GM19328 (cell line): ENCODE measurements at regions not wholly inside any gene's neighbourhood (a gene's known extent, or its start where the extent isn't known, plus 50 kb on each side); places are given as distances from the start of the nearest gene placed in this dataset.

Source experiments
- ATAC-seq: cut with Tn5 transposase; IDR thresholded peaks from one replicate; pipeline ENCODE4 v1.9.1; 2021; ENCODE audit warnings: mild to moderate bottlenecking, moderate library complexity; ENCODE audit not compliant: unreplicated experiment

DNA sequence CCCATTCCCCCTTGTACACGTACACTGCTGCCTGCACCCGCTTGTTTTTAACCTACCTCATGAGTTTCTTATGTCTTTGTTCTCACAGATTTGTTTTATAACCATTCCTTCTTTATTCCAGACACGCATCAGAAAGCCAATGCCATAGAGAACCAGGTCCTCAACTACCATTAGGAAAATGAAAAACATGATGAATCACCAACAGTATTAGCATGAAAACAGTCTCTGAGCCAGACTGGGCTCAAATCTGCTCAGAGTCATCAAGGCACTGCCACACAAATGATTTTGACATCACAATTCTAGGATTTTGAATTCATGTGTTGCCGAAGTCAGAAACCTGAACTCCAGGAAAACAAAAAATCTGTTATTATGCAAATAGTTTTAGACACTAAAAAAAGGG is 394.1 kb upstream of the GRIA1 start:
- no peak for ATAC-seq

DNA sequence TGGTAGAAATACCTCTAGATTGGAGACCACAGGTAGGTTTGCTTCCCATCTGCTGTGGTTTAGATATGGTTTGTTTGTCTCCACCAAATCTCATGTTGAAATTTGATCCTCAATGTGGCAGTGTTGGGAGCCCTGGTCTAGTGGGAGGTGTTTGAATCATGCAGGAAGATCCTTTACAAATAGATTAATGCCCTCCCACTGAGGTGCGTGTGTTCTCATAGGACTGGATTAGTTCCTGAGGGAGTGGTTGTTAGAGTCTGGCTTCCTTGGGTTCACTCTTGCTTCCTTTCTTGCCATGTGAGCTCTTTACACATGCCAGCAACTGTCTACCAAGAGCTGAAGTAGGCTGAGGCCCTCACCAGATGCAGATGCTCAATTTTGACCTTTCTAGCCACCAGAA is 391.1 kb upstream of the GRIA1 start:
- no peak for ATAC-seq

DNA sequence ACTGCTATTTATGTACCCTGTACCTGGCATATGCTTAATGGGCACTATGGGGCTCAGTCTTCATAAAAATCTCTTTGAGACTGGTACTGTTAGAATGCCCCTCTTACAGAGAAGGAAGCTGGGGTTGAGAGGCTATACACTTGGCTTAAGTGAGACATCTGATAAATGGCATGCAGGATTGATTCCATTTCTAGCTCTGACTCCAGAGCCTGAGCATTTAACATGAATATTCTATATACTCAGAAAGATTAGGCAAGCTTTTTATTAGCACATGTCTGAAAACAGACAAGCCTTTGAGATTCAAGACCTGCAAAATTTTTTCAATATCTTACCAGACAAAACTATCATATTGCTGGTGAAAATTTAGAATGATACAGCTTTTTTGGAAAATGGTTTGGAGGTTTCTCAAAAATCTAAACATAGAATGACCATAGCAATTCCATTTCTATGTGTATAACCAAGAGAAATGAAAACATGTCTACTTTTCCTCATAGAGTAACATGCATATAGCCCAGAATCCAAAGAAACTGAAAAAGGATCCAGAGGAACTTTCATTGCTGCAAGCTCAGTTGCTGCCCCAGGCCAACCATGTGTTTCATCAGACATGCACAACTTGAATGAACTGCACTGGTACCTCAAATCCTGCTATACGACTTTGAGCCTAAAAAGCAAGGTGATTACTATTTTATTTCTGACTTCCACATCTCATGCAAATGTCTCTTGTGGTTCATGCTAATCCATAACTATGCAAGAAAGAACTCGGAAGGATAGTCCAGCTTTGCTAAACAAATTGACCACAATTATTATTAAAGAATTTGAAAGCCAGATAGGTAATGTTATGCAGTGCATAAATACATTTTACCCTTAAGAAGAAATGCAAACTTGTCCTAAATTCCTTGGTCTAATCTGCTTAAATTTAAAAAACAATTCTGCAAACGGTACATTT is 389.0 kb upstream of the GRIA1 start:
- no peak for ATAC-seq

DNA sequence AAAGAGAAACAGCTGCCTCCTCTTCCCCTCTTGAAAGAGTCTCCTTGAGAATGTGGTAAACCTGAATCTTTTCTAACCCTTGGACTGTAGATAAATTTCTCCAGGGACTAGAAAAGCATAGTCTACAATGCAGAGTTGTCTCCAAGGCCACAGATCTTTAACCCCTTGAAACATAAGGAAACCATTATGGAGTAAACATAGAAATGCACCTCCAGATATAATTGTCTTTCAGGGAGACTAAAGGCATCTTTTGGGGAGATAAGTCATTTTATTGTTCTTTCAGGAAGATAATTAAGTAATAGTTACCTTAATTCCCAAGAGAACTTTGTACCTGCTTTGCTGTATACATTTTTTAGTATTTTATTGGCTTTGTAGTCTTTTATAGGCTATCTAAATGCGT is 373.6 kb upstream of the GRIA1 start:
- ATAC-seq, result no peak

DNA sequence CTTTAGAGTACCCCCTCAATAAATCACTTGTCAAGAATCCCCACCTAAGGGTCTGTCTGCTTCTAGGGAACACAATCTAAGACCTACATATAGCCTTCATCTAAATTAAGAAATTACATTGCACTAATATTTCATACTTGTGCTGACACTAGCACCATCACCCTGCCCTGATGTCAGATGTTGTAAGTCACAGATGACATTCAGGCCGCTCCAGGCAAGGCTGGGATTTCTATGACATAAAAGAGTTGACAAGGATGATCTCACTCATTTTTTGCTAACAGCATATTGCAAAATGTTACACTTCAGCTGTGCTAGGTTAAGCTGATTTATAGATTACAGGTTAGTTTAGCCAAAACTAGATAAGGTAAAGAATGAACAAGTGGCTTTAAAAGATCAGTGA is 372.5 kb upstream of the GRIA1 start:
- no peak for ATAC-seq

DNA sequence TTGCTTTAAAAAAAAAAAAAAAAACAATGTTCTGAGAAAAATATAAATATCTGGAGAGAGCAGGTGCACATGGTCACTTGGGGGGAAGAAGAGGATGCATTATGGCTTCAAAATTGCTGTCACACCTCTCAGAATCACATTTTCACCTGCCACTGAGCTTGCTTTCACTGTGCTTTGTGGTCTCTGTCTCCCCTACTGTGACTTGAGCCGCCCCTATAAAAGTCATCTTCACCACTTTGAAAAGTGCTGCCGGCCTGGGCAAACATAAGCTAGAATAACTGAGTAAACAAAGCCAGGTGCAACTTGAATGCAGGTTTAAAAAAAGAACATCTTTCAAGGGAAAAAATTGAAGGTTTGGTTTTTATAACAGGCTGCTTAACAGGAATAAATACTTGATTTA is 368.1 kb upstream of the GRIA1 start:
- no peak for ATAC-seq

DNA sequence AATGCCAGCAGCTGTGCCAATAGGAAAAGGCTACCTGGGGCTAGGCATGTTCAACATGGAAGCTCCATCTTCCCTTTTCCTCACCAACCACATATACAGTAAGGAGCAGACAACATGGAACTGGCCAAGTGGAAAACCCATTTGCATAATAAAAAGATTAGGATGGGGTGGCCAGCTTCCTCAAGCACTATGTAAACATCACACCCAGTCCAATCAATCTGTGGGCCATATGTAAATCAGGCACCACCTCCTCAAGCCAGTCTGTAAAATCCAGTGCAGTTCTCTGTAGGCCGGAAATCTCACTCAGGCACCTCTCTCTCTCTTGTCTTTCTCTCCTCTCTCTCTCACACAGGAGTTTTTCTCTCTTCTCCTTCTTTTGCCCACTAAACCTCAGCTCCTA is 360.2 kb upstream of the GRIA1 start:
- ATAC-seq, result no peak

DNA sequence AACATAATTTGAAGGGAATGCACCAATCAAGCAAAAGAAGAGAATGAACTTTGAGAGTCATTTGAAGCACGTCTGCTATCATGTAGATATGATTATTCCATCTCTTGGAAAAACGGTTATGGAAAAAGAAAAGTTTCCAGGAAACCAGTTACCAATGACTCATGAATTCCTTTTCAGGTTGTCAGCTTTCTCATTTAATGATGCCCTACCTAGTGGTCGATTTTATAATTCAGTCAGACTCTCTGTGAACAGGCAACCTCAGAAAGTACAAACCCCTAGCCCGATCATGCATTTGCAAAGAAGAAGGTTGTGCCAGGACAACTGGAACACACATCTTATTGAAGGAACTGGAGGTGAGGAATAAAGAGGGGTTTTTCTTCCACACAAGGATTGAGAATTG is 355.1 kb upstream of the GRIA1 start:
- no peak for ATAC-seq

DNA sequence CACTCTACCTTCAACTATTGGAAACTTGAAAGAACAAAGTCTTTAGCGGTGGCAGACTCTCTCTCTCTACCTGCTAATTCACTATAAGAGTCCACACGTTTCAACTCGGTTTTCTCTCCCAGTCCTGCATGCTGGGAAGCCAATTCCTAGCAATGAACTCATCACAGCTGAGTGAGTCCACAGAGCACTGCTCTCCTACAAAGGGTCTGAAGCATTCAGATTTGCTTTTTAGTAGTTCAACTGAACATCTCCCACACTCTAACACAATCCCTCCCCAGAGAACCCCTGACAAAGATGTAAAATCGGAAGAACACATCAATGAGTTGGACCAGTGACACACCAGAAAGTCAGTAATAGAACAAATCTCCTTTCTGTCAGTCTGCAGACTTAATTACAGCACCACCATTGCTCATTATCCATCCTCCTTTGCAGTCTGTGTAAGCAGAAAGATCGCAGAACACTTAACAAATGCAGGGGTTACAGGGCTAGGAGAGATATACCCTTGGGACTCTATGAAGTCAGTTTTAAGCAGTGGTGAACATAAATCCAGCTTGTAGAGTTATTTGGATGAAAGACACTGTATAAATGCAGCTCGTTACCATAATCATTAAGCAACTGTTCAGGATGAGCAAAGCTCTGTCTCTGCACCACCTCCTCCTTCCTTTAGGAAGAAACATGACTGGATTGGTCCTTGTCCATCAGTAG is 353.4 kb upstream of the GRIA1 start:
- no peak for ATAC-seq

DNA sequence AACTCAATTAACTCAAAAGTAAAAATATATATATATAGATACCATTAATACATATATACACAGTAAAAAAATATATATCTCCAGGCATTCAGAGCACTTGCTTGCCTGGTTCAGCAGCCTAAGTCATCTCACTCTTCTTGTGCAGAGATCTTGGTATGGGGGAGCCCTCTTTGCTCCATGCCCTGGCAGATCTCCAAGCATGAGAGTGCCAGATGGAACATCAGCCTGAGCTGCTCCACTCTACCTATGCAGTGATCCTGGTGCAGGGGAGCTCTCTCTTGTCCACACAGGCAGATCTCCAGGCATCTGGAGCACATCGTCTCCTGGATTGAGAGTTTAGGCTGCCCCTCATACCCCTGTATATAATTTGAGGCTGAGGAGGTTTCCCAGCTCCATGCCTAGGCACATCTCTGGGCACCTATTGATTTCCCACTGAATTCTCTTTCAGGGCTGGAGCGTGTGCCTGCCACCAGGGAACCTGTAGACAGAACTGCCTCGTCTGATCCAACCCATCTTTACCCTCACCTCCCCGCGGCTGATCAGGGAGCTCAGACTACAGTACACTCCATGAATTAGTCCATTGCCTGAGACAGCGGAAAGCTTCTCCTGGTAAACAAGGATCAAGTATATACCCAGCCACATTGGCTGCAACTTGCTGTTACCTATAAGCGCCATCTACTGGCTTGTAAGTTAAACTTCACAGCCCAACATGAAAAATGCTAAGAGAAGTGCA is 342.4 kb upstream of the GRIA1 start:
- peak; percentile 68 for ATAC-seq

DNA sequence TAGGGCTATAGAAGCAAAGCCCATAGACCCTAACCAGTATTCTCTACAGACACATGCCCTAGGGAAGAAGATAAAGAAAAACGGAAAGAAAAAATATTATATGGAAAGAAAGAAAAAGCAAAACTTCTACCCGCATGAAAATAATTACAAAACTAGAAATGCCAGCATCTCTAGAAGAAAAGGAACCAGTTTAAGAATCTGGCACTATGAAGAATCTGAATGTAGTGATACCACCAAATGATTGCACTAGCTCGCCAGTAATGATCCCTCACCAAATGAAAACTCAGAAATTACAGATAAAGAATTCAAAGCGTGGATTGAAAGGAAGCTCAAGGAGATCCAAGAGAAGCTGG is 341.9 kb upstream of the GRIA1 start:
- no peak for ATAC-seq

DNA sequence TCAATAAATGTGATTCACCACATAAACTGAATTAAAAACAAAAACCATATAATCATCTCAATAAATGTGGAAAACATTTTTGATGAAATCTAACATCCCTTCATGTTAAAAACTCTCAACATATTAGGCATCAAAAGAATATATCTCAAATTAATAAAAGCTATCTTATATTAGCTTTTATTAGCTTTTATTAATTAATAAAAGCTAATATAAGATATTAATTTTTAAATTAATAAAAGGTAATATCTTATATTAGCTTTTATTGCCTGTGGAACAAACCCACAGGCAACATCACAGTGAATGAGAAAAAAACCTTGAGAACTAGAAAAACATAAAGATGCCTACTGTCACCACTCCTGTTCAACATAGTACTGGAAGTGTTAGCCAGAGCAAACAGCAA is 338.9 kb upstream of the GRIA1 start:
- ATAC-seq, result no peak

DNA sequence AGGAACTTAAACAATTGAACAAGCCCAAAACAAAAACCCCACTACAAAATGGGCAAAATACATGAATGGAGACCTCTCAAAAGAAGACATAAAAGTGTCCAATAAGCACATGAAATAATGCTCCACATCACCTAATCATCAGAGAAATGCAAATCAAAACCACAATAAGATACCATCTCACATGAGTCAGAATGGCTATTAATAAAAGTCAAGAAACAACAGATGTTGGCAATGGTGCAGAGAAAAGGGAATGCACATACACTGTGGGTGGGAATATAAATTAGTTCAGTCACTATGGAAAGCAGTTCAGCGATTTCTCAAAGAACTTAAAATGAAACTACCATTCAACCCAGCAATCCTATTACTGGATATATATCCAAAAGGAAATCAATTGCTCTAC is 337.4 kb upstream of the GRIA1 start:
- ATAC-seq, result no peak

DNA sequence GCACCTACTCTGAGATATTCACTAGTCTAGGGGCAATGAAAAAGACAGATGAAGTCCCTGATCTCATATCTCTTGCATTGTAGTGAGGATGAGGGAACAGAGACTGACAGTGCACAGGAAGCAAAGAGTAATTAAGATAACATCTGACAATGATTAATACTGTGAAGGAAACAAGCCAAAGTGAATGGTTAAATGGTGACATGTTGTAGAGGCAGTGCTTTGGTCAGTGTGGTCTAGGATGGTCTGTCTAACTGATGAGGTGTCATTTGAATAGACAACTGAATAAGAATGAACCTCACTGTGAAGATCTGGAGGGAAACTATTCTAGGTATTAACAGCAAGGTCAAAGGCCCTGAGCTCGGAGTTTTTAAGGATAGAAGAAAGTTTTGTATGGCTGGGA is 333.3 kb upstream of the GRIA1 start:
- no peak for ATAC-seq

DNA sequence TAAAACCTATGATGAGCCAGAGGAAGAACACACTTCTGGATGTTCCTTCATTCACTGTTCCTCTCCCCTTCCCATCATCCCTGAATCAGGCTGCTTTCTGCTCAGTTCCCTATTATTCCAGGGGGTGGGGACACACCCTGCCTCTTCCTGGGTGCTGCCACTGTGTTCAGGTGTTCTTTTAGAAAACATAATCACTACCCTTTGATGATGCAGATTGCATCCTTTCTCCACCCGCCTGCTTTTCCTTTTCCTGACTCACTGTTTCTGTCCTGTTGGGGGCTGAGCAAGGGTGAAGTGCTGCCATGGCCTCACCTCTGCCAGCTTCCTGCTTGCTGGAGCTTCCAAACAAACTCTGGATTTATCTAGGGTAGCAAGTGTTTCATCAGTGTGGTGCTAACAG is 331.9 kb upstream of the GRIA1 start:
- no peak for ATAC-seq

DNA sequence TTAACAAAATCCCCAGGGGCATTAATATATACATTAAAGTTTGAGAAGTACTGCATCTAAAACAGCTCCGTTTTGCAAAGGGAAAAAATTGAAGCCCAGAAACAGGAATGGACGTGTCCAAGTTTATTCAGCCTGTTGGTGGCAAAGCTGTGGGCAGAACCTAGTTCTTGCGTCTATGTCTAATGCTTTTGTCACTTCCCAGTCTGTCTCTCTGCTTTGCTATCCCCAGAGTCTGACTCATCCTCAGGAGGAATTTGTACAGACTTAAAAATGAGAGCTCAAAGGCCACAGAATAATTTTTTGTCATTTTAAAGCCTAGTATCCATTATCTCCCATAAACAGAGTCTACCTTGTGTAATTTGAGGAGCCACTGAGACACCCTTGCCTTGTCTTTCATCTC is 330.9 kb upstream of the GRIA1 start:
- no peak for ATAC-seq

DNA sequence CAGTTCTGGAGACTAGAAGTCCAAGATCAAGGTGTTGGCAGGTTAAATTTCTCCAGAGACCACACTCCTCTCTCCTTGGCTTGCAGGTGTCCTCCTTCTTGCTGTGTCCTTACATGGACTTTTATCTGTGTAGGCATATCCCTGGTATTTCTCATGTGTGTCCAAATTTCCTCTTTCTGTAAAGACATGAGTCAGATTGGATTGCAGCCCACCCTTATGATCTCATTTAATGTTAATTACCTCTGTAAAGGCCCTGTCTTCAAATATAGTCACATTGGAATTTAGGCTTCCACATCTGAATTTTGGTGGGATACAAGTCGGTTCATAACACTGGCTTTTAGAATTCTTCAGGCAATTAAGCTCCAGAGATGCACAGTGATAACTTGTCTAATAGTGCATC is 322.2 kb upstream of the GRIA1 start:
- ATAC-seq, result no peak

DNA sequence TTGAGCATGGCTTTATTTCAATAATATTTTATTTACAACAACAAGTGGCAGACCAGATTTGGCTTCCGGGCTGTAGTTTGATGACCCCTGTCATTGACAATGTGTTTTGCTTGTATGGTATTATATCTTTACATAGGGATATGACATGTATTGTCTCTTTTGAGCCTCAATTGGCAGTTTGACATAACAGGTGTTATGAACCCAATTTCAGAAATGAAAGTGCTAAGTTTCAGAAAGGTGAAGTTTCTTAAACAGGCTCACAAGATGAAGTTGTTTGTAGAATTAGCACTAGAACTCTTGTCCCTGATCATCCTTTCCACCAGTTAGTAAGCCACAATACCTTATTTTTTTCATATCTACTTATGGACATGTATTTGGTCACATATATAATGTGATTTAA is 303.0 kb upstream of the GRIA1 start:
- no peak for ATAC-seq

DNA sequence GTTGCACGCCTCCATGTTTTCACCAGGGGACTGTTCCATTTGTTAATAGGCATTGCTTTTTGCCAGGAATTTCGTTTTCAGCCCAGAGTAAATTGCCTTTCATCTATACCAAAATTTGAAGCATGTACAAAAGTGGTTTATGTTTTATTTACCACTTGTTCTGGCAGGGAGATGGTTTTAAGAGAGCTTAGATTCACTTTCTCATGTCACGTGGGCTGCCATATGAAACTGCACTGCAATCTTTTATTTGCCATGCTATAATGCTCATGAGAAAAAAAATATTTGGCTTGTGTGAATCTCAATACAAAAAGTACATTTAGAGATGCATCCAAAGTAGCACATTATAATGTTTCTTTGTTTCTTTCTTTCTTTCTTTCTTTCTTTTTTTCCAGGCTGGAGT is 284.1 kb upstream of the GRIA1 start:
- no peak for ATAC-seq

DNA sequence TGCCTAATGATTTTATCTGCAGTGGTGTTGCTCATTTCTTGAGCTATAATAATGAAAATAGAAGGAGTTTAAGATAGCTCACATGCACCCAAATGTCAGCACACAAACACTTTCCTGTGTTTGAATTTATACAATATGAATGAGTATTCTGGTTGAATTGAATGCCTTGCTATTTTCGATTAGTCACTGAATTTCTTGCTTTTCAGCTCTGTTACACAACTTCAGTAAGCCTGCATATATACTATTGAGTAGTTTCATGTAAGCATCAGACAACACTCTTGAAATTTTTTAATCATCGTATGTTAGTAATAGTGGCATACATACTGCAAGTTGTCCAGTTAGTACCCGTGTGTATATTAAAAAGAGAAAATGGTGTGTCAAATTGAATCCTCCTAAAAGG is 281.5 kb upstream of the GRIA1 start:
- no peak for ATAC-seq

DNA sequence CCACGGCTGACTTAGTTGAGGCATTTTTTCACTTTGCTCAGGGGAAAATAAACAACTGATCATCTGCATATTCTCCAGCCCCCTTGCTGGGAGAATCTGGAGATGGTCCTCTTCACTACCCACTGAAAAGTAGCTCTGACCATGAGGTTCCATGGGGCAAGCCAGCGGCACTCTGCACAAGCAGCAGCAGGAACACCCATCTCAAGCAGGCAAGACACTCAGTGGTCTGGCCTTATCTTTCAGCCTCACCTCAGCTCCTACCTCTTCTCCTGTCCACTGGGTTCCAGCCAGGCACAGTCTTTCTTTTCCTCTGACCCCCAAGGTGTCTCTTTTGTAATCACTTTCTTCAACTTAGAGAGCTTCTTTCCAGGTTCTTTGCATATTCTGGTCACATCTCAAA is 280.8 kb upstream of the GRIA1 start:
- no peak for ATAC-seq

DNA sequence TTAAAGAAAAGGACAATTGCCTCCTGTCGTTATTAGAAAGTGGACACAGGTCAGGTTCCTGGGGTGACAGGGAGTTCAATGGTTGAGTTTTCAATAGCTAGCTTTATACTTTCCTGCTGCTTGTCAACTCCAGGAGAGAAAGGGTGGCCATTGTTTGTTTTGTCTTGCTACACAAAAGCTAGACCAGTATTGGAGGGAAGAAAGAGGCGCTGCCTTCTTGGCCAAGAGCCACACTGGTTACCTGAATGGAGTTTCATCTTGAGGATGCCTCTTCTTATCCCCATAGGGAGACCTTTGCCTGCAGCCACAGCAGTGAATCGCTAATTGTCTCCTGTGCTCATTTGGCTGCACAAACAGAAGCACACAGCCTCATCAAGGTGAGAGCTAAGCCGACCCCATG is 279.4 kb upstream of the GRIA1 start:
- ATAC-seq, result no peak
